ENCODE measurements at regions not wholly inside any gene's neighbourhood (a gene's known extent, or its start where the extent isn't known, plus 50 kb on each side); places are given as distances from the start of the nearest gene placed in this dataset.

GRCh38 chr9:84480071-84480470, 139.5 kb upstream of the SLC28A3 start:
- no peak for TF ChIP-seq POLR2AphosphoS5 (IDR thresholded peaks at IDR 0.05)
- TF ChIP-seq CTCF (IDR thresholded peaks at IDR 0.05): no peak
- no peak for TF ChIP-seq EP300 (IDR thresholded peaks at IDR 0.05)
- TF ChIP-seq POLR2A (IDR thresholded peaks at IDR 0.05): no peak
